ENCODE measurements at regions not wholly inside any gene's neighbourhood (a gene's known extent, or its start where the extent isn't known, plus 50 kb on each side); places are given as distances from the start of the nearest gene placed in this dataset.

DNA sequence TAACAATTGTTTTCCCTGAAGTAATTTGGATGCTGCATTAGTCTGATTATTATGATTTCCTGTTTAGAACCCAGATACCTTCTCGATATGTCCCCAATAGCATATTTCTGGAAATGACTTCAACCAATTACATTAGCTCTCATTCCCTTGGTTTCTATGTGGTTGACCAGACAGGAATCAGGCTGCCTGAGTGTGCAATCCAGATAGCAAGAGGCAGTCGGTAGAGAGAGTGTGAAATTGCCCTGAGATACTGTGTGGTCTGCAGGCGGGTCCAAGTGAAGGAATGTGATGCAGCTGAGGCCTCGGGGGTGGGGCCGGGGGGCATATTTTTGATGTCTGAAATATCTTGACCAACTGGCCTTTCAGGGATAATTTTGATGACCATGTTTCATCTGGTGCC, 143.9 kb upstream of the ITGA6 start:
- TF ChIP-seq, protein P1, sequence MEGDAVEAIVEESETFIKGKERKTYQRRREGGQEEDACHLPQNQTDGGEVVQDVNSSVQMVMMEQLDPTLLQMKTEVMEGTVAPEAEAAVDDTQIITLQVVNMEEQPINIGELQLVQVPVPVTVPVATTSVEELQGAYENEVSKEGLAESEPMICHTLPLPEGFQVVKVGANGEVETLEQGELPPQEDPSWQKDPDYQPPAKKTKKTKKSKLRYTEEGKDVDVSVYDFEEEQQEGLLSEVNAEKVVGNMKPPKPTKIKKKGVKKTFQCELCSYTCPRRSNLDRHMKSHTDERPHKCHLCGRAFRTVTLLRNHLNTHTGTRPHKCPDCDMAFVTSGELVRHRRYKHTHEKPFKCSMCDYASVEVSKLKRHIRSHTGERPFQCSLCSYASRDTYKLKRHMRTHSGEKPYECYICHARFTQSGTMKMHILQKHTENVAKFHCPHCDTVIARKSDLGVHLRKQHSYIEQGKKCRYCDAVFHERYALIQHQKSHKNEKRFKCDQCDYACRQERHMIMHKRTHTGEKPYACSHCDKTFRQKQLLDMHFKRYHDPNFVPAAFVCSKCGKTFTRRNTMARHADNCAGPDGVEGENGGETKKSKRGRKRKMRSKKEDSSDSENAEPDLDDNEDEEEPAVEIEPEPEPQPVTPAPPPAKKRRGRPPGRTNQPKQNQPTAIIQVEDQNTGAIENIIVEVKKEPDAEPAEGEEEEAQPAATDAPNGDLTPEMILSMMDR (conservative IDR thresholded peaks at IDR 0.05 in 1 of 2, IDR thresholded peaks at IDR 0.05 in 1 of 2; ENCODE audit: extremely low read depth in 1 of 2, insufficient read depth in 1 of 2, low read depth in 1 of 2, low read length in 2 of 2) = no peak
- TF ChIP-seq EZH2 (IDR thresholded peaks at IDR 0.05; ENCODE audit: borderline replicate concordance, low read length) = no peak
